GM12872 (cell line): ENCODE measurements at regions not wholly inside any gene's neighbourhood (a gene's known extent, or its start where the extent isn't known, plus 50 kb on each side); places are given as distances from the start of the nearest gene placed in this dataset.

Source experiments
- CTCF ChIP-seq: IDR thresholded peaks from 3 replicates; pipeline ENCODE4 v1.5.1; 2011; ENCODE audit warnings: low read depth, mild to moderate bottlenecking, low read length, moderate library complexity; ENCODE audit not compliant: insufficient read depth

DNA sequence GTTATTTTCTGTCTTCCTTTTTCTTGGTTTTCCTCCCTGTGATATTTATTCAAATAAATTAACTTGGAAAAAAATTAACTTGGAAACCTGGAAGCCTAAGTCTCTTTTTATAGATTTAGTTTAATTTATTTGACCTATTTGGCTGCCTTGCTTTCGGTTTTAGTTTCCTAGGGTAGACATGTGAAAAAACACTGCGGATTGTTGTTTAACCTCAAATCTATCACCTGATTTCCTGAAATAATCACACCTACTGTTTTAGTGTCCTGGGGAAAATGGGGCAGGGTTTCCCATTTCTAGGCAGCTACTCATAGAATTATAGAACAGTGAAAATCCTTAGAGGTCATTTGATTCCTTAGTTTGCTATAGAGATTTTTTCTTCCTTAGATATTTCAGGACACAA is 412.4 kb downstream of the PCDH17 start:
- no peak for TF ChIP-seq CTCF

- TF ChIP-seq CTCF: no peak
These were observed 417.1 kb downstream of the PCDH17 start for GRCh38 chr13:58048670-58049069.

DNA sequence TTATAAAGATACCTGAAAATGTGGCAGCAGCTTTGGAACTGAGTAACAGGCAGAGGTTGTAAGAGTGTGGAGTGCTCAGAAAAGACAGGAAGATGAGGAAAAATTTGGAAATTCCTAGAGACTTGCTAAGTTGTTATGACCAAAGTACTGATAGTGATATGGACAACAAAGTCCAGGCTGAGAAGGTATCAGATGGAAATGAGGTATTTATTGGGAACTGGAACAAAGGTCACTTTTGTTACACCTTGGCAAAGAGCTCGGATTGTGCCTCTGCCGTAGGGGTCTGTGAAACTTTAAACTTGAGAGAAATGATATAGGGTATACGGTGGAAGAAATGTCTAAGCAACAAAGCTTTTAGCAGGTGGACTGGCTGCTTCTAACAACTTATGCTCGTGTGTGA is 419.9 kb downstream of the PCDH17 start:
- no peak for TF ChIP-seq CTCF

DNA sequence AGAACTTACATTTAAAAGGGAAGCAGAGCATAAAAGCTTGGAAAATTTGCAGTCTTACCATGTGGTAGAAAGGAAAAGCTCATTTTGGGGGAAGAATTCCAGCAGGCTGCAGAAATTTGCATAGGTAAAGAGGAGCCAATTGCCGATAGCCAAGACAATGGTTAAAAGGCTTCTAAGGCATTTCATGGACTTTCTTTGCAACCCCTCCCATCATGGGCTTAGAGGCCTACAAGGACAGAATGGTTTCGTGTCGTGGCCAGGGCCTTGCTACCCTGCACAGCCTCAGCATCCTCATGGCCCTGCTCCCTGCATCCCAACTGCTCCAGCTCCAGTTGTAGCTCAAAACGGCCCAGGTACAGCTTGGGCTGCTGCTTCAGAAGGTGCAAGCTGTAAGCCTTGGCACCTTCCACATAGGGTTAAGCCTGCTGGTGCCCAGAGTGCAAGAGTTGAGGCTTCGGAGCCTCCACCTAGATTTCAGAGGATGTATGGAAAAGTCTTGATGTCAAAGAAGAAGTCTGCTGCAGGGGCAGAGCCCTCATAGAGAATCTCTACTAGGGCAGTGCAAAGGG is 420.3 kb downstream of the PCDH17 start:
- no peak for TF ChIP-seq CTCF

GRCh38 chr13:58056426-58056825 is 424.9 kb downstream of the PCDH17 start:
- no peak for TF ChIP-seq CTCF

DNA sequence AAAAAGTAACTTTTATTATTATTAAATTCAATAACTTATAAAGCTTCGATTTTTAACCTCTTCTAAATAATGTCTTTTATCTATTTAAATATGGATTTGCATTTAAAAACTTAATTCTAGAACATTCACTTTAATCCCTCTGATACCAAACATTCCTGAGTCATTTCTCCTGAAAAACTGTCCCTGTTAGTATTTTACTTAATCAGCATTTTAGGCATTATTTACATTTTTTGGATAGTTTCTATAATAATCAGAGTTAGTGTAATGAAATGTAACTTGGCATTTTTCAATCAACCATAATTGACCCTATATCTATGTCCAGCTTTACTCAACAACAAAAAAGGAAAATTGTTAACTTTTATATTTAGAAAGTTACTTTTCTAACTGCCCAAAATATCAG is 428.1 kb downstream of the PCDH17 start:
- no peak for TF ChIP-seq CTCF

DNA sequence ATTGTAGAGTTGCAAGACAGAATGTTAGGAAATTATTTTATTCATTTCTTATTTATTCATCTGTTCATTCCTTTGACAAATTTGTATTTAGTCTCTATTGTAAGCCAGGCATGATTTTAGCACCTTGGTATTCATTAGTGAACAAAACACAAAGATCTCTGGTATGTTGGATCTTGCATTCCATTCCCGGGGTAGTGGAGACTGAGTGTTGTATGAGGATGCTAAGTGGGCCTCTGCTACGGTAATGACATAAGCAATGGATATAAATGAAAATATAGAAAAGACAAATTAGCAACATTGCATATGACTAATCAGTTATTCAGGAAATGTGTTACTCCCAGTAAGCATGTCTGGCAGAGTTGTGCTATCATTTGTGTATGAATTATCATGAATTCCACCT is 449.3 kb downstream of the PCDH17 start:
- TF ChIP-seq CTCF: no peak
